Panc1 (cell line): ENCODE measurements at regions not wholly inside any gene's neighbourhood (a gene's known extent, or its start where the extent isn't known, plus 50 kb on each side); places are given as distances from the start of the nearest gene placed in this dataset.

Experiments used
- ATAC-seq: fragments of 200-7000 bp; cut with Tn5 transposase; 2 replicates; pipeline ENCODE4 v1.9.1; 2020; ENCODE audit warnings: mild to moderate bottlenecking, moderate library complexity
- BruUV-seq: library from RNA; stranded (reverse); fragments of 400-500 nt; replicated peaks from 2 replicates; lab custom pipeline; 2021; lab: Mats Ljungman, UMichigan
- CTCF ChIA-PET: fragments of 300-600 bp; sonication (Branson Sonifier 250); formaldehyde crosslinking; loops from one replicate; lab custom pipeline; 2022; ENCODE audit warnings: antibody characterized with exemption; lab: Charles Lee
- POLR2A ChIA-PET: fragments of 300-600 bp; sonication (Branson Sonifier 250); formaldehyde crosslinking; loops from one replicate; lab custom pipeline; 2022; ENCODE audit warnings: antibody characterized with exemption; lab: Charles Lee
- DNase-seq: peaks from one replicate; pipeline ENCODE4 v3.0.0-alpha.2; 2010; ENCODE audit warnings: low read depth, low spot score
- H3K27ac ChIP-seq: 2 replicates; pipeline ENCODE4 v1.5.1; 2011; ENCODE audit warnings: mild to moderate bottlenecking, low read length, inconsistent platforms
- H3K27me3 ChIP-seq: fragments of 200-500 bp; sonication (Bioruptor generic); 2 replicates; pipeline ENCODE4 v1.6.0; 2014; ENCODE audit warnings: low read length, inconsistent platforms; ENCODE audit not compliant: control insufficient read depth, insufficient read depth
- H3K36me3 ChIP-seq: fragments of 200-500 bp; sonication (Bioruptor generic); 2 replicates; pipeline ENCODE4 v1.5.1; 2014; ENCODE audit warnings: inconsistent platforms, mild to moderate bottlenecking, low read length, moderate library complexity; ENCODE audit not compliant: control insufficient read depth, insufficient read depth
- H3K4me1 ChIP-seq: 2 replicates; pipeline ENCODE4 v1.5.1; 2011; ENCODE audit warnings: inconsistent platforms, mild to moderate bottlenecking, low read length, moderate library complexity; ENCODE audit not compliant: control insufficient read depth, insufficient read depth
- H3K4me3 ChIP-seq, 2 experiments: 2 replicates each; pipeline ENCODE4 v1.5.1; 2011 to 2012; ENCODE audit warnings: low read depth in 2 of 2, low read length in 2 of 2, mild to moderate bottlenecking in 2 of 2, inconsistent platforms in 1 of 2, moderate library complexity in 1 of 2
- H3K9me3 ChIP-seq: fragments of 200-500 bp; sonication (Bioruptor generic); 2 replicates; pipeline ENCODE4 v1.5.1; 2014; ENCODE audit warnings: low read depth, mild to moderate bottlenecking, inconsistent platforms, low read length, moderate library complexity; ENCODE audit not compliant: control insufficient read depth, insufficient read depth
- CTCF ChIP-seq: fragments of 450-650 bp; IDR thresholded peaks from 2 replicates; pipeline ENCODE4 v1.5.1; 2017; ENCODE audit warnings: mild to moderate bottlenecking
- POLR2AphosphoS5 ChIP-seq: IDR thresholded peaks from 2 replicates; pipeline ENCODE4 v1.6.1; 2012; ENCODE audit warnings: mild to moderate bottlenecking, low read depth, low read length, moderate library complexity
- SIN3A ChIP-seq: IDR thresholded peaks from 2 replicates; pipeline ENCODE4 v1.6.1; 2012; ENCODE audit warnings: low read depth, mild to moderate bottlenecking, low read length, moderate library complexity, borderline replicate concordance; ENCODE audit not compliant: insufficient read depth
- TCF7L2 ChIP-seq: IDR thresholded peaks from 2 replicates; pipeline ENCODE4 v1.6.1; 2011; ENCODE audit warnings: mild to moderate bottlenecking, low read depth, low read length, inconsistent platforms
- in situ Hi-C: cut with HindIII; loops from 2 replicates; pipeline ENCODE4 v1.10.0; 2016; ENCODE audit warnings: low sequenced_read_pairs, low pct_unique_long_range_greater_than_20kb
- intact Hi-C: fragments of 100-400 bp; cut with micrococcal nuclease; formaldehyde crosslinking; loops from one replicate; pipeline ENCODE4 v1.10.0; 2022; ENCODE audit not compliant: unreplicated experiment
- TF ChIP-seq, protein P1 (sequence below), 2 experiments: IDR thresholded peaks; 2 replicates each; pipeline ENCODE4 v1.6.1; 2011 to 2012; ENCODE audit warnings: low read depth in 2 of 2, control low read depth in 1 of 2, low read length in 1 of 2, mild to moderate bottlenecking in 1 of 2, moderate library complexity in 1 of 2; ENCODE audit not compliant: insufficient read depth in 1 of 2

DNA sequence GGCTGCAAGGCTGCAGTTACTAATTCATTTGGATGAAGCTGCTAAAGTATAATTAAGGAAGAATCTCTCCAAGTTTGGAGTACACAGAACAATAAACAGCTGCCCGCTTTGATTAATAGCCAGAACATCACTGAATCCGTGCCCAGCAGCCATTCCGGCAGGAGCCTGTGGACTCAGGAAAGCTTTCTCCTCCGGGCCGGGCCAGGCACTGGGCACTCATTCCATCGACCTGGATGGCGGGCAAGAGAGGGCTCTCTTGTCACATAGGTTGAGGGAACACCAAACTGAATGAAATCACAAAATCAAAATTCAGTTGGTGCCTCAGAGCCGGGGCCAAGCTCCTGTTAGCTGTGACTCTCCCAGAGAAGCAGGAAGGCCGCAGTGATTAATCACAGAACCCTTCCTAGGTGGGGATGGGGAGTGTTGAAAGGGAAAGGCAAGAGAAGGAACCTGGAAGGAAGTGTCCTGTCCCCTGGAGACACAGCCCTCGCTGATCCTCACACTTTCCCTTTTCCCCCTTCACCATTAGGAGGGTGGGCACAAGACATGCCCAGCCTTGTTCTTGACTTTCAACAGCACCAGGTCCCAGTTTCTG is 306.7 kb downstream of the NPHP4 start:
- no peaks in the 10 kb centered on the region for H3K4me1 ChIP-seq
- TF ChIP-seq, protein P1, sequence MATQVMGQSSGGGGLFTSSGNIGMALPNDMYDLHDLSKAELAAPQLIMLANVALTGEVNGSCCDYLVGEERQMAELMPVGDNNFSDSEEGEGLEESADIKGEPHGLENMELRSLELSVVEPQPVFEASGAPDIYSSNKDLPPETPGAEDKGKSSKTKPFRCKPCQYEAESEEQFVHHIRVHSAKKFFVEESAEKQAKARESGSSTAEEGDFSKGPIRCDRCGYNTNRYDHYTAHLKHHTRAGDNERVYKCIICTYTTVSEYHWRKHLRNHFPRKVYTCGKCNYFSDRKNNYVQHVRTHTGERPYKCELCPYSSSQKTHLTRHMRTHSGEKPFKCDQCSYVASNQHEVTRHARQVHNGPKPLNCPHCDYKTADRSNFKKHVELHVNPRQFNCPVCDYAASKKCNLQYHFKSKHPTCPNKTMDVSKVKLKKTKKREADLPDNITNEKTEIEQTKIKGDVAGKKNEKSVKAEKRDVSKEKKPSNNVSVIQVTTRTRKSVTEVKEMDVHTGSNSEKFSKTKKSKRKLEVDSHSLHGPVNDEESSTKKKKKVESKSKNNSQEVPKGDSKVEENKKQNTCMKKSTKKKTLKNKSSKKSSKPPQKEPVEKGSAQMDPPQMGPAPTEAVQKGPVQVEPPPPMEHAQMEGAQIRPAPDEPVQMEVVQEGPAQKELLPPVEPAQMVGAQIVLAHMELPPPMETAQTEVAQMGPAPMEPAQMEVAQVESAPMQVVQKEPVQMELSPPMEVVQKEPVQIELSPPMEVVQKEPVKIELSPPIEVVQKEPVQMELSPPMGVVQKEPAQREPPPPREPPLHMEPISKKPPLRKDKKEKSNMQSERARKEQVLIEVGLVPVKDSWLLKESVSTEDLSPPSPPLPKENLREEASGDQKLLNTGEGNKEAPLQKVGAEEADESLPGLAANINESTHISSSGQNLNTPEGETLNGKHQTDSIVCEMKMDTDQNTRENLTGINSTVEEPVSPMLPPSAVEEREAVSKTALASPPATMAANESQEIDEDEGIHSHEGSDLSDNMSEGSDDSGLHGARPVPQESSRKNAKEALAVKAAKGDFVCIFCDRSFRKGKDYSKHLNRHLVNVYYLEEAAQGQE (IDR thresholded peaks at IDR 0.05; ENCODE audit: insufficient read depth in 1 of 2, low read depth in 2 of 2, low read length in 1 of 2): no peak
- TF ChIP-seq TCF7L2 (no peak), SIN3A (no peak), CTCF (no peak), POLR2AphosphoS5 (no peak)
- H3K9me3 ChIP-seq: no peaks in the 10 kb centered on the region
- no TSS peak for BruUV-seq
- DNase-seq: no peak
- no peak overlapping the region for H3K4me3 ChIP-seq
- peaks cover 4% of the 10 kb centered on the region; the same call in 1 of the 2 replicates for H3K27me3 ChIP-seq
- in situ Hi-C loops (no loop called here), intact Hi-C loops (no loop called here)
- ChIA-PET CTCF (no interaction called here), POLR2A (no interaction called here)
- no peak overlapping the region for H3K27ac ChIP-seq
- no peaks in the 10 kb centered on the region for H3K36me3 ChIP-seq
- ATAC-seq: no peak

GRCh38 chr1:5684791-5685190 is 307.4 kb downstream of the NPHP4 start:
- H3K4me3 ChIP-seq: no peak overlapping the region
- no peak for TF ChIP-seq SIN3A
- TF ChIP-seq, protein P1 (IDR thresholded peaks at IDR 0.05; ENCODE audit: insufficient read depth in 1 of 2, low read depth in 2 of 2, low read length in 1 of 2): no peak
- no peak for TF ChIP-seq CTCF
- TF ChIP-seq TCF7L2: no peak
- no peak for TF ChIP-seq POLR2AphosphoS5
- in situ Hi-C loops: no loop called here
- CTCF ChIA-PET: no interaction called here
- peaks cover 4% of the 10 kb centered on the region; the same call in 1 of the 2 replicates for H3K27me3 ChIP-seq
- no TSS peak for BruUV-seq
- no peaks in the 10 kb centered on the region for H3K36me3 ChIP-seq
- no peaks in the 10 kb centered on the region for H3K4me1 ChIP-seq
- DNase-seq: no peak
- no peaks in the 10 kb centered on the region for H3K9me3 ChIP-seq
- intact Hi-C loops: no loop called here
- no peak overlapping the region for H3K27ac ChIP-seq
- POLR2A ChIA-PET: no interaction called here
- no peak for ATAC-seq
